ENCODE measurements at regions not wholly inside any gene's neighbourhood (a gene's known extent, or its start where the extent isn't known, plus 50 kb on each side); places are given as distances from the start of the nearest gene placed in this dataset.

DNA sequence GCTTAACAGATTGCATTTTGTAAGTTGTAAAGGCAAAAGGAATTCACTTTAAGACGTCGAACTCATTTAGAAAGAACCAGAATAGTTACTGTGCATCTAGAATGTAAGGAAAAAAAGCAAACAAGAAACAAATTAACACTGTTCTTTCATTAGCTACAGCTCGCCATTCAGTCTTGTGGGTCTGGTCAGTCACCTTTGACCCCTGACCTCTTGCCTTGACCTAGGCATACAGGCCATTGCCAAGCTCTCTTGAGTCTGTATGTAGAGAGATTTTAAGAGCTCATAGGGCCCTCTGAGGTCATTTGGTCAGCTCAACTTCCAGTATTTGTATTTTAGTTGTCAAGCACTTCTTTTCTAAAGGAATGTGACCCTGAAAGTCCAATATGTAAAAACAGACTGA lies 318.7 kb downstream of the DHX35 start:
- no peak for DNase-seq (ENCODE audit: extremely low spot score)
- ChIA-PET CTCF (interaction anchor here (0.9 to 3.5 kb wide), 5 partner anchors 9 to 593 kb away, joined by 3 to 11 read pairs (median 5); no protein-coding TSS in a partner anchor), POLR2A (no interaction called here)
- TF ChIP-seq, protein P1, sequence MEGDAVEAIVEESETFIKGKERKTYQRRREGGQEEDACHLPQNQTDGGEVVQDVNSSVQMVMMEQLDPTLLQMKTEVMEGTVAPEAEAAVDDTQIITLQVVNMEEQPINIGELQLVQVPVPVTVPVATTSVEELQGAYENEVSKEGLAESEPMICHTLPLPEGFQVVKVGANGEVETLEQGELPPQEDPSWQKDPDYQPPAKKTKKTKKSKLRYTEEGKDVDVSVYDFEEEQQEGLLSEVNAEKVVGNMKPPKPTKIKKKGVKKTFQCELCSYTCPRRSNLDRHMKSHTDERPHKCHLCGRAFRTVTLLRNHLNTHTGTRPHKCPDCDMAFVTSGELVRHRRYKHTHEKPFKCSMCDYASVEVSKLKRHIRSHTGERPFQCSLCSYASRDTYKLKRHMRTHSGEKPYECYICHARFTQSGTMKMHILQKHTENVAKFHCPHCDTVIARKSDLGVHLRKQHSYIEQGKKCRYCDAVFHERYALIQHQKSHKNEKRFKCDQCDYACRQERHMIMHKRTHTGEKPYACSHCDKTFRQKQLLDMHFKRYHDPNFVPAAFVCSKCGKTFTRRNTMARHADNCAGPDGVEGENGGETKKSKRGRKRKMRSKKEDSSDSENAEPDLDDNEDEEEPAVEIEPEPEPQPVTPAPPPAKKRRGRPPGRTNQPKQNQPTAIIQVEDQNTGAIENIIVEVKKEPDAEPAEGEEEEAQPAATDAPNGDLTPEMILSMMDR (IDR thresholded peaks at IDR 0.05; ENCODE audit: control extremely low read depth, extremely low read depth, low read depth, missing control alignments) = no peak

DNA sequence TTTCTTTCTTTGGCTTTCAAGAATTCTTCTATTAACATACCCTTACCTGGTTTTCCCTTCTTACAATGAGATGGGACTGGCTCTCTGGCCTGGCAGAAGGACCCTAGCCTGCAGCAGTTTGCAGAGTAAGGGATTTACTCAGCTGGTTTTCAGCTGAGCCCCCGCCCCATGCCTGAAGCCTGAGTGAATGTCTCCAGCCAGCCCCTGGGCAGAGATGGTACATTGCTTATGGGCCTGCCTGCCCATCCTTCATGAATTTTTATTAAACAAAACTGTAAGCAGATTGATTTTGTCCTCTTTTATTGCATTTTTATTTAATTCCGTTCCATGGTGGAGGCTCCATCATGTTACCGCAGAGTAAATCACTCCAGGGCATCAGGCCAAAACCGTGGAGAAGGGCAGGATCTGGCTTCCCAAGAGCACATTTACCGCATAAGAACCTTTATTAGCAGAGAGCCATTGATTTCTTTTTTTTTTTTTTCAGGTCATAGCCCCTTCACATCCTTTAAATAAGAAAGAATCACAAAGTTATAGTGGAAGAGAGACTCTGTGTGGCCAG lies 316.2 kb downstream of the DHX35 start:
- POLR2A ChIA-PET = no interaction called here

DNA sequence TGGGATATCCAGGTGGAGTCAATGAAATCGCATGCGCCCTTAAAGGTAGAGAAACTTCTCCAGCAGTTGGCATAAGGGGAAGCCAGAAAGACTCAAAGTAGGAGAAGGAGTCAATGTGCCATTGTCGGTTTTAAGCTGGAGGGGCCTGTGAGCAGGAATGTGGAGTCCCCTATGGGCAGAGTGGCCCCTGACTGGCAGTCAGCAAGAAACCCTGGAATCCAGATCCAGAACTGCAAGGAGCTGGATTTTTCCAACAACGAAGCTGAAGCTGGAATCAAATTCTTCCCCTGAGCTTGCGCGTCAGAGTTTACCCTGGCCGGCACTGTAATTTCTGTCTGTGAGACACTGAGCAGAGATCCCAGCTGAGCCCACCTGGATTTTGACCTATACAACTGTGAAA lies 315.0 kb downstream of the DHX35 start:
- POLR2A ChIA-PET = no interaction called here
- CTCF ChIA-PET = interaction anchor here (0.9 to 2.9 kb wide), 3 partner anchors 8 to 12 kb away, joined by 3 to 14 read pairs (median 3); no protein-coding TSS in a partner anchor

More for the DNA sequence above, 316.2 kb downstream of the DHX35 start:
- CTCF ChIA-PET = interaction anchor here (0.9 to 2.9 kb wide), 5 partner anchors 9 to 595 kb away, joined by 3 to 14 read pairs (median 7); no protein-coding TSS in a partner anchor
- DNase-seq (ENCODE audit: extremely low spot score) = no peak
- TF ChIP-seq, protein P1 (IDR thresholded peaks at IDR 0.05; ENCODE audit: control extremely low read depth, extremely low read depth, low read depth, missing control alignments) = no peak

DNA sequence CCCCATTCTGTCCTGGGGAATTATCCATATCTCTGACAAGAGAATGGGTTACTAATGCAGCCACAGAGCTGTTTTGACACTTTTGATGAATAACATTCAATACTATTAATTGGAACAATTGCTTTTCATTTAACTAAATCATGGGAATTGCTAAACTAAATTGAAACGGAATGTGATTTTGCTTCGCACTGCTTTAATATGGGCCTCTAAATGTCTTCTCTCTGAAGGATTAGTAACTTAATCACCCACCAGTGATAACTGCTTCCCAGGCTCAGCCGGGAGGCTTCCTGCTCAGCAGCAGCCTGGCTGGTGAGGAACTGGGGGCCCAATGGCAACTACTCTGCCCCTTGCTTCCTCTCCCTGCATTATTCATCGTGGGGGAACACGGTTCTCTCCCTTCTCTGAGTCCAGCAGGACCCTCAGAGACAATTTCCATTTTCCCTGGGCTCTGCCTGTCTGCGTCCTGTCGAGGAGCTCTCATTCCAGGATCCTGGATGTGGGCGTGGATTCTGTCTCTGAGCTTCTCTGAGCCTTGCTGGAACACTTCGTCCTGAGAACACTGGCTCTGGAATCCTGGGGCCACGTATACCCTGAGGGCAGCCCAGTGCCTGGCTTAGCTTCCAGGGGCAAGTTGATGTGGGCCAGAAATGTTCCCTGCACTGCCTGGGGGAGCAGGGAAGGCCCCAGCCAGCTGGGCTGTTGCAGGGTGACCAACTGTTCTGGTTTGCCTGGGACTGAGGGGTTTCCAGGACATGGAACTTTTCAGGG lies 308.9 kb downstream of the DHX35 start:
- no peak for DNase-seq (ENCODE audit: extremely low spot score)
- TF ChIP-seq, protein P1 (IDR thresholded peaks at IDR 0.05; ENCODE audit: control extremely low read depth, extremely low read depth, low read depth, missing control alignments) = no peak
- ChIA-PET CTCF (interaction anchor here (2.7 kb wide), 1 partner anchor 602 kb away, joined by 17 read pairs; no protein-coding TSS in a partner anchor), POLR2A (no interaction called here)

More for the DNA sequence above, 315.0 kb downstream of the DHX35 start:
- DNase-seq (ENCODE audit: extremely low spot score) = no peak
- TF ChIP-seq, protein P1 (IDR thresholded peaks at IDR 0.05; ENCODE audit: control extremely low read depth, extremely low read depth, low read depth, missing control alignments) = no peak

DNA sequence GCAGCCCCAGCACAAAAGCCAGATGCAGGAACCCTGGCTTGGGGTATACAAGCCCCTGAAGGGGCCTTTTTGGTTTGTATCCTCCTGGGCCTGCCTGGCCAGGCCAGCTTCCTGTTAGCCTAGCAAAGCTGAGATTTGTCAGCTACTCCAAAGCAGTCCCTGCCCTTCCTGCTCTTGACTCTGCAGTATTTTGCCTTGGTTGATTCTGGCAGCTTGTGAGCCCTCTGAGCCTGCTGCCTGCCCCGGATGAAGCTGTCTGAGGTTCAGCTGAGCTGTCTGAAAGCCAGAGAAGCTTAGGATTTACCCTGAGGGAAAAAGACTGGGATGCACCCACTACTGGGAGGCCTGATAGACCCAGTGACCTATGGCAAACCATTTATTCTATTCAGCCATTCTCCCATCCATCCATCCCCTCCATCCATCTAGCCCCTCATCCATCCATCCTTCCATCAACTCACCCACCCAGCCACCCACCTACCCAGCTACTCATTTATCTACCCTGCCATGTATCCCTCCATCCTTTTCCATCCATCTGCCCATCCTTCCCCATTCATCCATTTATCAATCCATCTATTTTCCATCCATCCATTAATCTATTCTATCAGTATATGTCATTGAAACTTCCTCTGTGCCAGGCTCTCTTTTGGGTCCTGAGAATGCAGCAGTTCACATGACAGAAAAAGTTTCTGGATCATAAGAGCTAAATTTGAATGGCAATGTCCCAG lies 307.5 kb downstream of the DHX35 start:
- ChIA-PET CTCF (interaction anchor here (0.8 to 5.3 kb wide), 26 partner anchors 9 to 1693 kb away, joined by 3 to 72 read pairs (median 4); no protein-coding TSS in a partner anchor), POLR2A (no interaction called here)
- TF ChIP-seq, protein P1 (IDR thresholded peaks at IDR 0.05; ENCODE audit: control extremely low read depth, extremely low read depth, low read depth, missing control alignments) = no peak
- no peak for DNase-seq (ENCODE audit: extremely low spot score)

DNA sequence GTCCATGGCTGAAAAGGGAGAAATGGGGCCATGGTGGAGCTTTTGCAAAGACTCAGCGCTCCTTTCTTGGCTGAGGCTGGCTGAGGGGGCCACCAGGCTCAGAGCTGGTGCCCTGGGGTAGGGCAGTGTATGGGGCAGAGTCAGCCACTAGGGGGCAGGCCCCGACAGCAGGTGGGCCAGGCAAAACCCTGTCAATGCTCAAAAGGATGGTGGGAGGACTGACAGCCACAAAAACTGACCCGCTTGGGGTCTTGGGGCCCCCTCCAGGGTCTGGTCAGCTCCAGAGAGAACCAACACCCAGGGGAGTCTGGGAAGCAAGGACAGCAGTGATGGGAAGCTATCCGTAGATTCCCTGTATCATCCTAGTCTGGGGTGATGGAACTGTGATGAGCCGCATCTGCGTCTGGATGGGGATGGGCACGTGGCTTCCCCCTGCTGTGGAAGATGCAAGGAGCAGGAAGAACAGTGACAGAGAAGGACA lies 306.9 kb downstream of the DHX35 start:
- DNase-seq (ENCODE audit: extremely low spot score) = peak; percentile 72
- ChIA-PET POLR2A (no interaction called here), CTCF (interaction anchor here (0.7 to 5.3 kb wide), 35 partner anchors 9 to 1693 kb away, joined by 3 to 72 read pairs (median 4); no protein-coding TSS in a partner anchor)
- TF ChIP-seq, protein P1 (IDR thresholded peaks at IDR 0.05; ENCODE audit: control extremely low read depth, extremely low read depth, low read depth, missing control alignments) = peak; percentile 88

Measured in GM10248 (cell line).